Gastrocnemius medialis (tissue), 4 donors: ENCODE measurements at regions not wholly inside any gene's neighbourhood (a gene's known extent, or its start where the extent isn't known, plus 50 kb on each side); places are given as distances from the start of the nearest gene placed in this dataset.

Source experiments
- CTCF ChIP-seq, 5 experiments: fragments of 450-650 bp in 3 of 5; fragments of 200-600 bp in 2 of 5; sonication (generic) in 2 of 5; IDR thresholded peaks in 4 of 5; conservative IDR thresholded peaks in 1 of 5; 1 replicate in 4 of 5; 2 replicates in 1 of 5; pipeline ENCODE4 v1.5.1; 2016 to 2019; ENCODE audit warnings: antibody characterized with exemption in 5 of 5, mild to moderate bottlenecking in 3 of 5, moderate library complexity in 3 of 5
- POLR2A ChIP-seq, 2 donors: fragments of 450-650 bp; IDR thresholded peaks; one replicate each; pipeline ENCODE4 v1.6.1; 2017; ENCODE audit warnings: antibody characterized with exemption in 2 of 2, mild to moderate bottlenecking in 2 of 2, moderate library complexity in 2 of 2

DNA sequence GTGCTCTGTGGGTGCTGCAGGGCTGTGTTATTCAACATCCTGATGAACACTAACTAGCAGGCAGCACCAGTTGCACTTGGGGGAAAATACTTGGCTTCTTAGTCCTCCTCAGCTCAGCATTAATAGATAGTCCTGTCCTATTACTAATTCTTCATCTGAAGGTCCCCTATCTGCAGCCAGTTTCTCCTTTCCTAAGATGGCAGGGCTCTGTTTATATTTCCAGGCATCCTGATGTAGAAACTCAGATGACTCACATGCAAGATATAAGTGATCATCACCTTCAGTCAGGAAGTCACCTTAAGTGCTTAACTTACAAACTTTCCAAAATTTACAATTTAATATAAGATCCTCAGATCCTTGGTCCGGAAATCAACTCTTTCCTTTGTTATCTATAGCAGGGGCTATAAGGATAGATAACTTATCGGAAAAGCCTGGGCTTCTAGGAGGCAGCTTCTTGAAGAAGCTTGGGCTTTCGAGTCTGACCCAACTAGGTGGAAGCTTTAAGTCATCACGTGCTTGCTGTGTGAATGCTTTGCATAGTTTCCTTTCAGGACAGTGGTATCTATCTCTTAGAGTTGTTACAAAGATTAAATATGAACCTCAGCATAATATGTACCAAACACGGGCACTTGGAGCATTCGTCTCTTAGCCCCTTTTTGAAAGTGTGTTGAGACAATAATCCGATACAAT lies 181.0 kb upstream of the GRIP1 start:
- TF ChIP-seq CTCF (IDR thresholded peaks at IDR 0.05 in 4 of 5, conservative IDR thresholded peaks at IDR 0.05 in 1 of 5): no peak
- no peak for TF ChIP-seq POLR2A (IDR thresholded peaks at IDR 0.05)
